ENCODE measurements at regions not wholly inside any gene's neighbourhood (a gene's known extent, or its start where the extent isn't known, plus 50 kb on each side); places are given as distances from the start of the nearest gene placed in this dataset.
A peak's percentile ranks its signal among the peaks of the same experiment; 100 is the strongest.

DNA sequence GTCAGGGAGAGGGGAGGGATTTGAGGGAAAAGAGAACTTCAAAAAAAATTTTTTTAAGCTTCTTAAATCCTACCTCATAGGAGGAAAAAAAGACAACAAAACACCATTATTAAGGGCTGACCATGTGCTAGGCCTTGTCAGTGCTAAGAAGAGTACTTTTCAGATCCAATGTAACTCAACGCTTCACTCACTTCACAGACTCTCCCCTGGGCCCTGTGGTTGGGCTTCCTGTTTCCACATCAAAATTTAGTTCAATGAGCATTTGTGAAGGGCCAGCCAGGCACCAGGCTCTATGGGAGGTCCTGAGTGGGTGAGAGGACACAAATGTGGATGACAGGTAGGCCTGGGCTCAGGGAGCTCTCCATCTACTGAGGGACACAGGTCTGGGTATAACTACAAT lies 249.8 kb downstream of the PTEN start:
- Mint-ChIP-seq H3K4me3 (no peak overlapping the region), H3K9me3 (no peaks in the 10 kb centered on the region), H3K4me1 (peaks cover 15 to 21% of the 10 kb centered on the region in 2 donors), H3K27ac (no peak overlapping the region), H3K36me3 (no peaks in the 10 kb centered on the region), H3K27me3 (ENCODE audit: low read depth in 2 of 2) (no peaks in the 10 kb centered on the region)
- ATAC-seq: no peak
- no peaks in the 10 kb centered on the region for H3K9me3 ChIP-seq (ENCODE audit: control insufficient read depth, insufficient read depth, low read length)
- no peak overlapping the region for H3K4me3 ChIP-seq (ENCODE audit: low read length)
- no peaks in the 10 kb centered on the region for H3K36me3 ChIP-seq (ENCODE audit: control insufficient read depth, insufficient read depth, low read length)
- TF ChIP-seq, protein P1, sequence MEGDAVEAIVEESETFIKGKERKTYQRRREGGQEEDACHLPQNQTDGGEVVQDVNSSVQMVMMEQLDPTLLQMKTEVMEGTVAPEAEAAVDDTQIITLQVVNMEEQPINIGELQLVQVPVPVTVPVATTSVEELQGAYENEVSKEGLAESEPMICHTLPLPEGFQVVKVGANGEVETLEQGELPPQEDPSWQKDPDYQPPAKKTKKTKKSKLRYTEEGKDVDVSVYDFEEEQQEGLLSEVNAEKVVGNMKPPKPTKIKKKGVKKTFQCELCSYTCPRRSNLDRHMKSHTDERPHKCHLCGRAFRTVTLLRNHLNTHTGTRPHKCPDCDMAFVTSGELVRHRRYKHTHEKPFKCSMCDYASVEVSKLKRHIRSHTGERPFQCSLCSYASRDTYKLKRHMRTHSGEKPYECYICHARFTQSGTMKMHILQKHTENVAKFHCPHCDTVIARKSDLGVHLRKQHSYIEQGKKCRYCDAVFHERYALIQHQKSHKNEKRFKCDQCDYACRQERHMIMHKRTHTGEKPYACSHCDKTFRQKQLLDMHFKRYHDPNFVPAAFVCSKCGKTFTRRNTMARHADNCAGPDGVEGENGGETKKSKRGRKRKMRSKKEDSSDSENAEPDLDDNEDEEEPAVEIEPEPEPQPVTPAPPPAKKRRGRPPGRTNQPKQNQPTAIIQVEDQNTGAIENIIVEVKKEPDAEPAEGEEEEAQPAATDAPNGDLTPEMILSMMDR (IDR thresholded peaks at IDR 0.05): no peak
- H3K27ac ChIP-seq (ENCODE audit: low read length): no peak overlapping the region
- no peak for DNase-seq
- intact Hi-C loops (cut with micrococcal nuclease): no loop called here
- 67% methylated on average over 1 of the region's 1 CpG for WGBS (ENCODE audit: insufficient coverage)
- peaks cover 32% of the 10 kb centered on the region for H3K4me1 ChIP-seq (ENCODE audit: control insufficient read depth, insufficient read depth, low read length)
- H3K27me3 ChIP-seq (ENCODE audit: control insufficient read depth, insufficient read depth, low read length): no peaks in the 10 kb centered on the region

DNA sequence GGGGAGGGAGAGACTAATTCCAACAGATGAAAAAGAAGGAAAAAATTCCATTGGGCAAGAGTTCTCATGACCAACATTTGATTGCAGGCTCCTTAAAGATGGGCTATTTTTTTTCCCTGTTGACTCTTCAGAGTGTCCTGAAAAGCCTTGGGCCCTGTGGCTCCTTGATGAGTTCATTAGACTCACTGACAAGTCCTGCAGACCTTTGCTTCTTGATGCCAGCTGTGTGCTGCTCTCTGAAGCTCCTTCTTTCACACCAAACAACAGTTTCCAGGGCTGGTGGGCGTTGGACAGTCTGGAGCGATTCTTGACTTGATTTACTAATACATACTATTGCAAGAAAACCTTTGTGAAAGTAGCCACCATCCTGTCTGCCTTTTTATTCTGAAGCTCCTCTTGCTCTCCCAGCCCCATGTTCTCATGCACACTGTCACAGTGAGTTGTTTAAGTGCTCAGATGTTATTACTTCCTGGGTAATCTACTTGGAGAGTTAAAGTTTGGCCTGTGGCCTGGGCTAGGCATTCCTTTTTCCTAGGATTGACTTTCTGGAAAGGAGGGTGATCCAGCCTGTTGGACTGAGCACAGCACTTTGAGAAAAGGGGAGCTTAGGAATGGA lies 250.3 kb downstream of the PTEN start:
- no peak overlapping the region for H3K4me3 ChIP-seq (ENCODE audit: low read length)
- intact Hi-C loops (cut with micrococcal nuclease): loop anchor here (1.0 kb wide), 1 partner anchor 253 kb away; no protein-coding TSS in a partner anchor
- H3K4me1 Mint-ChIP-seq: peaks cover 12 to 18% of the 10 kb centered on the region in 2 donors
- no peaks in the 10 kb centered on the region for H3K9me3 ChIP-seq (ENCODE audit: control insufficient read depth, insufficient read depth, low read length)
- H3K27ac Mint-ChIP-seq: no peak overlapping the region
- no peak overlapping the region for H3K27ac ChIP-seq (ENCODE audit: low read length)
- H3K27me3 Mint-ChIP-seq (ENCODE audit: low read depth in 2 of 2): no peaks in the 10 kb centered on the region
- ATAC-seq: no peak
- no peak overlapping the region for H3K4me3 Mint-ChIP-seq
- no peaks in the 10 kb centered on the region for H3K9me3 Mint-ChIP-seq
- 92% methylated on average over 2 of the region's 2 CpGs for WGBS (ENCODE audit: insufficient coverage)
- TF ChIP-seq, protein P1 (IDR thresholded peaks at IDR 0.05): no peak
- H3K36me3 Mint-ChIP-seq: no peaks in the 10 kb centered on the region
- no peaks in the 10 kb centered on the region for H3K27me3 ChIP-seq (ENCODE audit: control insufficient read depth, insufficient read depth, low read length)
- DNase-seq: no peak
- H3K4me1 ChIP-seq (ENCODE audit: control insufficient read depth, insufficient read depth, low read length): peaks cover 34% of the 10 kb centered on the region
- H3K36me3 ChIP-seq (ENCODE audit: control insufficient read depth, insufficient read depth, low read length): no peaks in the 10 kb centered on the region

DNA sequence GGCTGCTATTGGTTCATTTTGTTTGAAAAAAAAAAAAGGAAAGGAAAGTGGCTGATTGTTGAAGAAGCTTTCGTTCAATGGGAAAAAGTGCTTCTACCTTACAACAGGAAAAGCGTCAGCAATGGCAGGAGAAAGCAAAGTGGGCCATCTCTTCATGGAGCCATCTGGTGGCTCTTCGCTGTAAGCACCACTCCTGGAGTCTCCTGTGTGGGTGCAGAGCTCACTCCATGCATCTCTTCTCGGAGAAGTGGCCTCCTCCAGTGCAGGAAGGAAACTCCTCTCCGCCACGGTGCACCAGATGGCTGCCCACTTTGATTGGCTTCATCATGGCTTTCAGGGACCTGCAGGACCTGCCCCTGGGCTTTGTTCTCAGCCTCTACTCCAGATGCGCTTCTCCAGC lies 250.9 kb downstream of the PTEN start:
- H3K4me1 ChIP-seq (ENCODE audit: control insufficient read depth, insufficient read depth, low read length): peaks cover 35% of the 10 kb centered on the region
- H3K27me3 ChIP-seq (ENCODE audit: control insufficient read depth, insufficient read depth, low read length): no peaks in the 10 kb centered on the region
- H3K4me3 ChIP-seq (ENCODE audit: low read length): no peak overlapping the region
- 57% methylated on average over 7 of the region's 7 CpGs for WGBS (ENCODE audit: insufficient coverage)
- no peaks in the 10 kb centered on the region for H3K27me3 Mint-ChIP-seq (ENCODE audit: low read depth in 2 of 2)
- no peaks in the 10 kb centered on the region for H3K36me3 ChIP-seq (ENCODE audit: control insufficient read depth, insufficient read depth, low read length)
- no peaks in the 10 kb centered on the region for H3K9me3 Mint-ChIP-seq
- H3K9me3 ChIP-seq (ENCODE audit: control insufficient read depth, insufficient read depth, low read length): no peaks in the 10 kb centered on the region
- TF ChIP-seq, protein P1 (IDR thresholded peaks at IDR 0.05): peak; percentile 62
- peak; percentile 65 to 83 (median 83) for ATAC-seq
- peaks cover 12 to 18% of the 10 kb centered on the region in 2 donors for H3K4me1 Mint-ChIP-seq
- no peaks in the 10 kb centered on the region for H3K36me3 Mint-ChIP-seq
- H3K27ac Mint-ChIP-seq: no peak overlapping the region
- H3K4me3 Mint-ChIP-seq: no peak overlapping the region
- DNase-seq: peak in 1 of 2 donors; percentile 65
- H3K27ac ChIP-seq (ENCODE audit: low read length): no peak overlapping the region
- intact Hi-C loops (cut with micrococcal nuclease): loop anchor here (1.0 kb wide), 1 partner anchor 254 kb away; no protein-coding TSS in a partner anchor

DNA sequence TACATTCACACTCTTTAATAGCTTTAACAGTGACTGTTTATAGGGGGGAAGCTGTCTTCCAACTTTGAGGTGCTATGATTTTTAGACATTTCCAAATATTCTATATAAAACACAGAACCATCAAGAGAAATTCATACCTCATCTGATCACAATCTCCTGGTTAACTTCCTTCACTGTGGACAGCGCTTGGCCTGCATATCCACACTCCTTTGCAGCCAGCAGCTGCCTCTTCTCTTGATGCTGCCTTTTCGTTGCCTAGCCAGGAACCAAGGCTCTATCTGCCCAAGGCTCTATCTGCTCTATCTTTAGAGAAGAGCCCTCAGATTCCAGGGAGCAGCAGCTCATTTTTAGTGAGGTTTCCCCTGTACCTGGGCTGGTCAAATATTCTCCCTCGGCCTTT lies 252.0 kb downstream of the PTEN start:
- 98% methylated on average over 3 of the region's 3 CpGs for WGBS (ENCODE audit: insufficient coverage)
- Mint-ChIP-seq H3K4me1 (peaks cover 12 to 24% of the 10 kb centered on the region in 2 donors), H3K4me3 (no peak overlapping the region), H3K36me3 (no peaks in the 10 kb centered on the region), H3K27ac (no peak overlapping the region), H3K27me3 (ENCODE audit: low read depth in 2 of 2) (no peaks in the 10 kb centered on the region), H3K9me3 (no peaks in the 10 kb centered on the region)
- ATAC-seq (no peak), DNase-seq (no peak)
- no peak overlapping the region for H3K27ac ChIP-seq (ENCODE audit: low read length)
- H3K36me3 ChIP-seq (ENCODE audit: control insufficient read depth, insufficient read depth, low read length): no peaks in the 10 kb centered on the region
- peaks cover 40% of the 10 kb centered on the region for H3K4me1 ChIP-seq (ENCODE audit: control insufficient read depth, insufficient read depth, low read length)
- TF ChIP-seq, protein P1 (IDR thresholded peaks at IDR 0.05): no peak
- no peak overlapping the region for H3K4me3 ChIP-seq (ENCODE audit: low read length)
- intact Hi-C loops (cut with micrococcal nuclease): no loop called here
- no peaks in the 10 kb centered on the region for H3K27me3 ChIP-seq (ENCODE audit: control insufficient read depth, insufficient read depth, low read length)
- no peaks in the 10 kb centered on the region for H3K9me3 ChIP-seq (ENCODE audit: control insufficient read depth, insufficient read depth, low read length)

All from natural killer cell (primary cell).